ENCODE measurements at regions not wholly inside any gene's neighbourhood (a gene's known extent, or its start where the extent isn't known, plus 50 kb on each side); places are given as distances from the start of the nearest gene placed in this dataset.

DNA sequence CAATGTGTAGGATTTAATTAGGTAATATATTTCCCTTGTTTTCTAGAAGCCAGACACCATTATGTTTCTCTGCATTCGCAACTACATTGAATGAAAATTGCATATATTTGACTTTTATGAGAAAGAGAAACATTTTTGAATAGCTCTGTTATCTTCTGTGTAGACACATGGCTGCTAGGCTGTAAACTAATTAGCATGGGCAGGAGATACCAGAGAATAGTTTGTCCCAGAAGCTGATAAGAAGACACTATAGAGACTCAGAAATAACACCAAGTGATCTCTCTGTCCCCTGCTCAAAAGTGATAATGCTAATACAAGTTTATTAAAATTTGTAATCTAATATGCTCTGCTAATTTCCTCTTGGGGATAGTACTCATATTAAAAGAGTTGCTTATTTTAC, 198.0 kb upstream of the TUSC1 start:
- TF ChIP-seq, protein P1, sequence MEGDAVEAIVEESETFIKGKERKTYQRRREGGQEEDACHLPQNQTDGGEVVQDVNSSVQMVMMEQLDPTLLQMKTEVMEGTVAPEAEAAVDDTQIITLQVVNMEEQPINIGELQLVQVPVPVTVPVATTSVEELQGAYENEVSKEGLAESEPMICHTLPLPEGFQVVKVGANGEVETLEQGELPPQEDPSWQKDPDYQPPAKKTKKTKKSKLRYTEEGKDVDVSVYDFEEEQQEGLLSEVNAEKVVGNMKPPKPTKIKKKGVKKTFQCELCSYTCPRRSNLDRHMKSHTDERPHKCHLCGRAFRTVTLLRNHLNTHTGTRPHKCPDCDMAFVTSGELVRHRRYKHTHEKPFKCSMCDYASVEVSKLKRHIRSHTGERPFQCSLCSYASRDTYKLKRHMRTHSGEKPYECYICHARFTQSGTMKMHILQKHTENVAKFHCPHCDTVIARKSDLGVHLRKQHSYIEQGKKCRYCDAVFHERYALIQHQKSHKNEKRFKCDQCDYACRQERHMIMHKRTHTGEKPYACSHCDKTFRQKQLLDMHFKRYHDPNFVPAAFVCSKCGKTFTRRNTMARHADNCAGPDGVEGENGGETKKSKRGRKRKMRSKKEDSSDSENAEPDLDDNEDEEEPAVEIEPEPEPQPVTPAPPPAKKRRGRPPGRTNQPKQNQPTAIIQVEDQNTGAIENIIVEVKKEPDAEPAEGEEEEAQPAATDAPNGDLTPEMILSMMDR (IDR thresholded peaks at IDR 0.05), result no peak
- H3K9me3 Mint-ChIP-seq, result peaks cover 14% of the 10 kb centered on the region
- no peaks in the 10 kb centered on the region for H3K27me3 ChIP-seq (ENCODE audit: control insufficient read depth in 1 of 2, insufficient read depth in 2 of 2, low read length in 2 of 2)
- no peak overlapping the region for H3K27ac Mint-ChIP-seq
- intact Hi-C loops (cut with DNase I, micrococcal nuclease), result no loop called here
- H3K4me1 Mint-ChIP-seq (ENCODE audit: low read depth), result no peaks in the 10 kb centered on the region
- no peaks in the 10 kb centered on the region for H3K36me3 ChIP-seq (ENCODE audit: insufficient read depth, low read length)
- ChIA-PET CTCF (no interaction called here), POLR2A (no interaction called here)
- H3K4me3 Mint-ChIP-seq, result no peak overlapping the region
- H3K4me3 ChIP-seq (ENCODE audit: low read length), result no peak overlapping the region
- H3K27me3 Mint-ChIP-seq, result no peaks in the 10 kb centered on the region
- H3K4me1 ChIP-seq (ENCODE audit: insufficient read depth, low read length), result no peaks in the 10 kb centered on the region
- DNase-seq (no peak), ATAC-seq (ENCODE audit: poor library complexity) (no peak)
- no peaks in the 10 kb centered on the region for H3K36me3 Mint-ChIP-seq (ENCODE audit: low read depth)
- H3K27ac ChIP-seq (ENCODE audit: low read depth in 1 of 2, low read length in 2 of 2), result no peak overlapping the region
- peaks cover 0 to 5% of the 10 kb centered on the region in 2 experiments for H3K9me3 ChIP-seq (ENCODE audit: control insufficient read depth in 1 of 2, insufficient read depth in 1 of 2, low read length in 2 of 2)

DNA sequence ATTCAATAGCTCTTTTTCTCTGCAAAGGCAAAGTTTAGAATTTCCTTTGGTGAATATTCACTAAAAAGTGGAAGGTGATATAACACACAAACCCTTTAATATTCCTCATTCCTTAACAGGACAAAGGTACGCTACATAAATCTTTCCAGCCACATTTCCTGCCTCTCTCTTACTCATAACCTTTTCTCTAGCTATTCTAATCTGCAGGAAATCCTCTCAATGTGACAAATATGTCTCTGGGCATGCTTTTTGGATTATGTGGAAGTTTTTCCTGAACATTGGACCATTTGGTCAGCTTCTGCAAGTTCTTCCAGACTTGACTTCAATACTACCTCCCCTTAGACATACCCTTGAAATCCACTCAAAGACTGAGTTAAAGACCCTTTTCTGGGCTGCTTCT, 186.3 kb upstream of the TUSC1 start:
- H3K36me3 ChIP-seq (ENCODE audit: insufficient read depth, low read length), result no peaks in the 10 kb centered on the region
- TF ChIP-seq, protein P1 (IDR thresholded peaks at IDR 0.05), result no peak
- DNase-seq, result no peak
- ATAC-seq (ENCODE audit: poor library complexity), result no peak
- intact Hi-C loops (cut with DNase I, micrococcal nuclease), result loop anchor here in 1 of 2 experiments (10.0 kb wide), 1 partner anchor 60 kb away; no protein-coding TSS in a partner anchor
- H3K4me1 ChIP-seq (ENCODE audit: insufficient read depth, low read length), result no peaks in the 10 kb centered on the region
- ChIA-PET POLR2A (no interaction called here), CTCF (no interaction called here)
- no peaks in the 10 kb centered on the region for H3K4me1 Mint-ChIP-seq (ENCODE audit: low read depth)
- H3K27me3 Mint-ChIP-seq, result no peaks in the 10 kb centered on the region
- peaks cover 0 to 13% of the 10 kb centered on the region in 2 experiments for H3K9me3 ChIP-seq (ENCODE audit: control insufficient read depth in 1 of 2, insufficient read depth in 1 of 2, low read length in 2 of 2)
- no peak overlapping the region for H3K27ac Mint-ChIP-seq
- H3K9me3 Mint-ChIP-seq, result peaks cover 5% of the 10 kb centered on the region
- H3K4me3 Mint-ChIP-seq, result no peak overlapping the region
- no peaks in the 10 kb centered on the region for H3K36me3 Mint-ChIP-seq (ENCODE audit: low read depth)
- H3K27me3 ChIP-seq (ENCODE audit: control insufficient read depth in 1 of 2, insufficient read depth in 2 of 2, low read length in 2 of 2), result no peaks in the 10 kb centered on the region
- H3K4me3 ChIP-seq (ENCODE audit: low read length), result no peak overlapping the region
- H3K27ac ChIP-seq (ENCODE audit: low read depth in 1 of 2, low read length in 2 of 2), result no peak overlapping the region

DNA sequence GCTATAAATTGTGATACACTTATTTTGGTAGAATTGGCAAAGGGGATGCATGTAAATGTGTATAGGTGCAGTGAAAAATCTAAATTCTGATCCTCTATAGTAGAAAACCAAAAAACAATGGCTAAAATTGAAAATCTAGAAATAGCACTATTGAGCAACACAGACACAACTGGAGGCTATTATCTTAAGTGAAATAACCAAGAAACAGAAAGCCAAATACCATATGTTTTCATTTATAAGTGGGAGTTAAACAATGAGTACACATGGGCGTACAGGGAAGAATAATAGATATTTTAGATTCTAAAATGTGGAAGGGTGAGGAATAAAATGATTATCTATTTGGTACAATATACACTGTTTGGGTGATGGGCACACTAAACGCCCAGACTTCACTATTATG, 183.2 kb upstream of the TUSC1 start:
- ATAC-seq (ENCODE audit: poor library complexity), result no peak
- Histone ChIP-seq H3K27ac (ENCODE audit: low read depth in 1 of 2, low read length in 2 of 2) (no peak overlapping the region), H3K36me3 (ENCODE audit: insufficient read depth, low read length) (no peaks in the 10 kb centered on the region), H3K27me3 (ENCODE audit: control insufficient read depth in 1 of 2, insufficient read depth in 2 of 2, low read length in 2 of 2) (no peaks in the 10 kb centered on the region), H3K4me1 (ENCODE audit: insufficient read depth, low read length) (no peaks in the 10 kb centered on the region), H3K4me3 (ENCODE audit: low read length) (no peak overlapping the region), H3K9me3 (ENCODE audit: control insufficient read depth in 1 of 2, insufficient read depth in 1 of 2, low read length in 2 of 2) (peaks cover 0 to 9% of the 10 kb centered on the region in 2 experiments)
- ChIA-PET CTCF (no interaction called here), POLR2A (no interaction called here)
- intact Hi-C loops (cut with DNase I, micrococcal nuclease), result loop anchor here in 1 of 2 experiments (10.0 kb wide), 1 partner anchor 63 kb away; no protein-coding TSS in a partner anchor
- DNase-seq, result no peak
- Mint-ChIP-seq H3K27me3 (no peaks in the 10 kb centered on the region), H3K4me1 (ENCODE audit: low read depth) (no peaks in the 10 kb centered on the region), H3K27ac (no peak overlapping the region), H3K9me3 (peaks cover 2% of the 10 kb centered on the region), H3K36me3 (ENCODE audit: low read depth) (no peaks in the 10 kb centered on the region), H3K4me3 (no peak overlapping the region)
- TF ChIP-seq, protein P1 (IDR thresholded peaks at IDR 0.05), result no peak

Data from CD4-positive, alpha-beta T cell (primary cell).